Cardiac fibroblast (primary cell): ENCODE measurements at regions not wholly inside any gene's neighbourhood (a gene's known extent, or its start where the extent isn't known, plus 50 kb on each side); places are given as distances from the start of the nearest gene placed in this dataset.

ENCODE experiments used
- DNase-seq, 2 donors: peaks; one replicate each; pipeline versions ENCODE4 v3.0.0 to v3.0.0-alpha.2; 2010; ENCODE audit warnings: low read depth in 2 of 2
- H3K4me3 ChIP-seq, 2 donors: replicated peaks in 1 of 2; 1 replicate in 1 of 2; 2 replicates in 1 of 2; pipeline ENCODE4 v1.5.1; 2011; ENCODE audit warnings: low read depth in 2 of 2, low read length in 2 of 2, mild to moderate bottlenecking in 2 of 2, moderate library complexity in 1 of 2
- TF ChIP-seq, protein P1 (sequence below): IDR thresholded peaks from one replicate; pipeline ENCODE4 v1.5.1; 2011; ENCODE audit warnings: low read depth, mild to moderate bottlenecking, low read length, inconsistent platforms

DNA sequence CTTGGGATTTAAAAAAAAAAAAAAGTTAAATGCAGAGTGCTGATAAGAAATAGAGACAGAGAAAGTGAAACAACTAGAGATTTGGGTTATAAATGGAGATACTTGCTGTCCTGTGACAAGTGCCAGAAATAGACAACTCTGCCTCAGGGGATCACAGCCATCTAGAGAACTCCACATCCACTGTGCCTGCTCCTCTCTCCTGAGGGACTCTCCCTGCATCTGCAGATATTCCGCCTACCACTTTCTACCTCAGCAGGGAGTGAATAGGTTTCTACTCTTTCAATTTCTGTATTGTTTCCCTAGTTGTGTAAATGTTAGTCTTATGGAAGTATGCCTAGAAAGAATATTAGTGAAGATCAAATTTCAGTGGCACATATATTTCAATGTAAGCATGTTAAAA lies 307.2 kb downstream of the HTR1A start:
- no peak overlapping the region for H3K4me3 ChIP-seq
- no peak for DNase-seq
- TF ChIP-seq, protein P1, sequence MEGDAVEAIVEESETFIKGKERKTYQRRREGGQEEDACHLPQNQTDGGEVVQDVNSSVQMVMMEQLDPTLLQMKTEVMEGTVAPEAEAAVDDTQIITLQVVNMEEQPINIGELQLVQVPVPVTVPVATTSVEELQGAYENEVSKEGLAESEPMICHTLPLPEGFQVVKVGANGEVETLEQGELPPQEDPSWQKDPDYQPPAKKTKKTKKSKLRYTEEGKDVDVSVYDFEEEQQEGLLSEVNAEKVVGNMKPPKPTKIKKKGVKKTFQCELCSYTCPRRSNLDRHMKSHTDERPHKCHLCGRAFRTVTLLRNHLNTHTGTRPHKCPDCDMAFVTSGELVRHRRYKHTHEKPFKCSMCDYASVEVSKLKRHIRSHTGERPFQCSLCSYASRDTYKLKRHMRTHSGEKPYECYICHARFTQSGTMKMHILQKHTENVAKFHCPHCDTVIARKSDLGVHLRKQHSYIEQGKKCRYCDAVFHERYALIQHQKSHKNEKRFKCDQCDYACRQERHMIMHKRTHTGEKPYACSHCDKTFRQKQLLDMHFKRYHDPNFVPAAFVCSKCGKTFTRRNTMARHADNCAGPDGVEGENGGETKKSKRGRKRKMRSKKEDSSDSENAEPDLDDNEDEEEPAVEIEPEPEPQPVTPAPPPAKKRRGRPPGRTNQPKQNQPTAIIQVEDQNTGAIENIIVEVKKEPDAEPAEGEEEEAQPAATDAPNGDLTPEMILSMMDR = no peak

DNA sequence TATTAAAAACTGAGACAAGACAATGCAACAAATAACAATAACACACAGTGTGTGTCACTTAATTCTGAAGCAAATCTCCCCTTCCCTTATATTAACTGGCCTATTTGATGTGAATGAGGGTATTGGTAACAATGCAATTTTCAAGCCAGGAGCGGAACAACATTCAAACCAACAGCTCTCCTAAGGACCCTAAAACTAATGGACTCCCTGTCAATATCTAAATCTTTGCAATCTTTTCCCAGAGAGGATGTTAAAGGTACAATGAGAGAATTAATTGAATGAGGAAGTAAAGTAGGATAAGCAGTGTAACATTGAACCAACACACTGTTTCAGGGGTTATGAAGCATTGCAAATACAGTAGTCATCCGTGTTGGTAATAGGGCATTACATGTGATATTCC lies 311.7 kb downstream of the HTR1A start:
- DNase-seq = no peak
- TF ChIP-seq, protein P1 = no peak
- no peak overlapping the region for H3K4me3 ChIP-seq

DNA sequence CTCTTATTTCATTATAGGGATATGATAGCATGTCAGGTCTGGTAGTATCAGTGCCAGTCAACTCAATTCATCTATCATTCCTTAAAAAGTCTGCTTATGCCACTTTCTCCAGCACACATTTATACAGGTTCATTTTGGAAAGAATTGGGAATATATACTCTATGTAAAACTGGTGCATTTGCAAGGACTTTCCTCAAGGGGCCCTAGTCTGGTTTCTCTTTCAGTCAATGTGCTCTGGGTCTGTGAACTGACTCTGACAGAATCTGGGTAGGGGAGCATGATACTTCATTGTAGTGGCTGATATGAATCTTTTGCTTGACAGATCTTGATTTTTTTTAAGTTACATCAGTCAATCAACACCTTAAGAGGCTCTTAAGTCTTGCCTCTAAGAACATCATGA lies 313.9 kb downstream of the HTR1A start:
- no peak overlapping the region for H3K4me3 ChIP-seq
- TF ChIP-seq, protein P1 = no peak
- DNase-seq = no peak

DNA sequence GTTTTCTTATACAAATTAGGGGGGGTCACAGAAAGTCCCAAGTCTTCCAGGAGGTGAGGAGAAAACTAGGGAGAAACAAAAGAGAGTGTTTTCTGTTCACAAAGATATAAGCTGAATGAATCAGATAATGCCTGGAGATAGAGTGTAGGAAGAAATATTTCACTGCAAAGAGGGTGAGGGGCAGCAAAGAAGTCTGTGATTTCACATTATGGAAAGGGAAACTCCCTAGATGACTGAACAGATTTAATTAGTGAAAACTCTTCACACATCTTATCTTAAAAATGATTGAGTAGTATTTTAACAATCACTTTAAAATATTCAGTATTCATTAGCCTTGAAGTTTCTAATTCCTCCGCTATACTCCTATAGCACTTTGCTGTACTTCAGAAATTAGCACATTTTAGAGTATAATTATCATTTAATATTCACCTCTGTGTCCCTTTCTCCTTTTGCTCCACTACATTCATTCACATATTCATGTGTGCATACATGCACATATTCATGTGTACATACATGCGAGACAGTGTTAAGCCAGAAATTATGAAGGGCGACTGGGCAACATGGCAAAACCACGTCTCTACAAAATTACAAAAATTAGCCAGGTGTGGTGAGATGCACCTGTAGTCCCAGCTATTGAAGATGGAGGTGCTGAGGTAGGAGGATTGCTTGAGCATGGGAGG lies 332.2 kb downstream of the HTR1A start:
- TF ChIP-seq, protein P1 = no peak
- no peak for DNase-seq
- H3K4me3 ChIP-seq = no peak overlapping the region

DNA sequence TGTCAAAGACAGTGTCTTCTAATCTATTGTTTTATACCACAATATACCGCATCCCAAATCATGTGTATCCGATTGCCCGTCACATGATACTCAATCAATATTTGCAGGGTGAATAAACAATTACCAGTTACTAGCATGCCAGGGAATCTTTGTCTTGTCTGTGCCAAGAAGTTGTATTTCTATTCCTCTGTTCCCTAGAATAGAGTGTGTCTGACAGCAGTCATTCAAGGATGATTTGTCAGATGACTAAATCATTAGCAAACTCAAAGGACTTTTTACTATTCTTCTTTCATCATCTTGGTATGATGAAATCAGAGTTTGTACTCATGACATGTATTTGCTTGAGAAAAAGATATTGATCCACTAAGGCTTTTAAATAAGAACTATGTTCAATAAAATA lies 348.8 kb downstream of the HTR1A start:
- no peak for DNase-seq
- H3K4me3 ChIP-seq = no peak overlapping the region
- TF ChIP-seq, protein P1 = no peak

DNA sequence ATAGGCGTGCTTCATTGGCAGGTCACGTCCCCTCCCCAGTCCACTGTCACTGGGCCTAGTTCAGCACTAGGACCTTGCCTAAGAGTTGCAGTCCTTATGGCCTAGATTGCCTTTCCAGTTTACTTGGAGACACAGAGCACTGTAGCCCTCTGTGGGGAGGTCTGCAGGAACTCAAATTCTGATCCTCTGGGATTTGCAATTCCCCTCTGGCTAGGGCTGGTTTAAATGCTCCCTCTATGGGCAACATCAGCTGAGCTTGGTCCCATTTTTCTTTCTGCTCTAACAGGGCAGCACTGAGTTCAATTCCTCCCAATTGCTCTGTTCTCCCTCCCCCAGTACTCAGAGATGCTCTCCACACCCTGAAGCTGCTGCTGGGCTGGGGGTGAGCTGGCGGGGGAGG lies 358.2 kb downstream of the HTR1A start:
- TF ChIP-seq, protein P1 = no peak
- DNase-seq = no peak
- H3K4me3 ChIP-seq = no peak overlapping the region

DNA sequence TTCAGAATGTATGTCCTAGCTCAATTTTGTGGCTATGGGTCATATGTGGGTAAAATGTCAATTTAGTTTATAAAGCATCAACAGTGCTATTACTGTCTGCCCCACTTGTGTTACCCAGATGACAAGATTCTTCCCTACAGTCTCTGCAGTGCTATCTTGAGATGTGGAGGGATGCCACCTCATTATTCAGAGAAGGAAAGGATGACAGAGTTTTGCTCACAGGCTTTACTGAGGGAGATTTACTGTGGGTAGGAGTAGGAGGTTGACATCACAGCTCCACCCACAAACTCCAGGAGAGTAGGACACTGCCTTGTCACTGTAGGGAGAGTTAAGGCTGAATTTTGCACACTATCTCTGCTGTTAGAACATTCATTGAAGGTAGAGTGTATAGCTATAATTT lies 359.3 kb downstream of the HTR1A start:
- TF ChIP-seq, protein P1 = no peak
- no peak for DNase-seq

More for the DNA sequence above, 359.3 kb downstream of the HTR1A start:
- H3K4me3 ChIP-seq = no peak overlapping the region
